ENCODE measurements at regions not wholly inside any gene's neighbourhood (a gene's known extent, or its start where the extent isn't known, plus 50 kb on each side); places are given as distances from the start of the nearest gene placed in this dataset.

DNA sequence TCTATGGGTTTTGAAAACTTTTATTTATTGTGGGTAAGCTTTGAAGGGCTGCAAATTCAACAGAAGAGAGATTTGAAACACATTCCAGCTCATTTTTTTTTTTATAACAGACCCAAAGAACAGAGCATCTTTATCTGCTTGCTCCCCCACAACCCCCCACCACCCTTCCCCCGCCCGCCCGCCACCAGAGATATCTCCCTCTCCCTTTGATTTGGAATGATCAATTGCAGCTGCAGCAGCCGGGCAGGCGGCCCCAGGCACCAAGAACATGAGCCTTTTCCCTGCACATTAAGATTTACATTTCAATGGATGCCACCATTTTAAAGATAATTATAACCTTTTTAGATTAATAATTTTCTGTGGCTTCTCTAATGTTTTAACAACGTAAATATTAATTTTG, 510.9 kb downstream of the ZNF608 start:
- no peak overlapping the region for H3K4me3 Mint-ChIP-seq
- no peaks in the 10 kb centered on the region for H3K4me1 Mint-ChIP-seq (ENCODE audit: low read depth)
- no peaks in the 10 kb centered on the region for H3K36me3 Mint-ChIP-seq (ENCODE audit: low read depth)
- H3K27ac Mint-ChIP-seq, result no peak overlapping the region
- no peaks in the 10 kb centered on the region for H3K27me3 Mint-ChIP-seq
- H3K9me3 Mint-ChIP-seq, result no peaks in the 10 kb centered on the region

DNA sequence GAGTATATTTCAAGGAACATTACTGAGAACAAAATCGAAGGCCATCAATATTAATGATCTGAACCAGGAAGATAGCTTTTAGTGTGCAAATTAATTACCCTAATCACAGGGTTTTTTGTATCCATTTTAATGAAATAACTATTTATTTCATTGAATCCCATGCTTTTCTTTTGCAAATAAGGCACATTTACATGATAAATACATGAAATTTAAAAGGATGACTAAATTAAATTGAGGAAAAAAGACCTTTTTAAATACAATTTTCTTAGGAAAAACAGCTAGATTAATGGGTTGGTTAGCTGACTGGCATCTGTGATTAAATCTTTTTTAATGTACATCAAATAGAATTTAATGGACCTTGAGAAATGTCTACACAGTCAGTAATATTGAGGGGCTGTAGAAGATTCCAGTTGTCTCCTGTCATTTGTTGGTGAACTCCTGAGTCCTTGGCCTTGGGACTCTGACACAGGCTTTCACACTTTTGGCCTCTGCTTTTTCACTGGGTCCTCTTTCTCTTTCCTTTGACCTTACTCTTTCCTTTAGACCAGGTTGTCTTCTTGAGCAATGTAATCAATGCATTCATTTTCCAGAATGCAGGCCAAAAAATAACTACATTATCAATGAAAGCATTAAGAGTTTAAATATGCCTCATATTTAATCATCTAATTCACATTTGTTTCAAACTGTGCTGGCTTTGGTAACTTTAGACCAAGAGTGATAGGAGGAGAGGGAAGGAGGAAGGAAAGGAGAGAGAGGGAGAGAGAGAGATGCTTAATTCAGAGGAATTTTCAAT, 511.5 kb downstream of the ZNF608 start:
- no peak overlapping the region for H3K27ac Mint-ChIP-seq

DNA sequence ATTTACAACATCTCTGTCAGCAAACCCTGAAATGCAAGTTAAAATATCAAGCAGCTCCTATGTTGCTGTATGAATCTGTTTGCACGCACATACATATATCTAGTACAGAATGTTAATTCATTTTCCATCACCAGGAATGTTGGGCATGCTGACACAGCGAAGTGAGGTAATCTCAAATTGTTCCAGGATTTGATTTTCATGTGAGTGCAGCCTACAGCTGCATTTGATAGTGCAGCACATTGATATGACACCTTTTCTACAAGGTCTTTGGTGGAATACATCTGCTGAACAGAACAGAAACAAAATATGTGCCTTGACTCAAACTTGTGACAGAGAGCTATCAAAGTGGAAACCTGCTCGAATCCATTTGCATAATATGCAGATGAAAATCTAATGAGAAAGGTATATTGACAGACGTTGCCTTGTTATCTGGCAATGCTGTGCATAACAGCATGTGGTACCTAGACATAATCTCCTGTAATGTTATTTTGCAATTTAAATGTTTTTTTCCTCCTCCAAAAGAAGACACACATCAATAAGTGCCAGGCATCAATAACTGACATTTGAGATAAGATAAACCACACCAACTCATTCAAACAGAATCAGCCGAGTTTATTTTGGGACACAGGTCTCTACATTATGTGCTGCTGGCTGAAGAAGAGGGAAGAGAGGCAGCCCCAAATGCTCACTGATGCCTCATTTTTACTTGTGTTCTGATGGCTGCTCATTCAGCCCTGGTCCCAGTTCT, 512.2 kb downstream of the ZNF608 start:
- H3K27ac Mint-ChIP-seq, result no peak overlapping the region
- no peaks in the 10 kb centered on the region for H3K9me3 Mint-ChIP-seq

More for the DNA sequence above, 511.5 kb downstream of the ZNF608 start:
- Mint-ChIP-seq H3K4me3 (no peak overlapping the region), H3K4me1 (ENCODE audit: low read depth) (no peaks in the 10 kb centered on the region), H3K27me3 (no peaks in the 10 kb centered on the region), H3K36me3 (ENCODE audit: low read depth) (no peaks in the 10 kb centered on the region), H3K9me3 (no peaks in the 10 kb centered on the region)

DNA sequence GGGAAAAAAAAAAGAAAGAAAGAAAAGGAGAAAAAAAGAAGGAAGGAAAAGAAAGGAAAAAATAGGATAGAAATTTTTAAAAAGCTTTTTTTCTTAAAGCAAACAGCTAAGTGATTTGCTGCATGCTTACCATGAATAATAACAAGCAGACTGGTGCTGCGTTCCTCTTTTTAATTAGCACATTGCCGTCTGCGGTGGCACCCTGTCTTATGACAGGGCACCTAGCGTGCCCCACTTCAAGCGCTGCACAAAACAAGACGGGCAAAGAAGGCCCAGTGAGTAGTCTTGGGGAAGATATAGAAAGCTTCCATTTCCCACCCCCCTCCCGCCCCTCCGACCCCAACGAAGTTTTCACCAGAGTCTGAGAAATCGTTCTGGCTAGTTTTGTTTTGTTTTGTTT, 513.9 kb downstream of the ZNF608 start:
- no peaks in the 10 kb centered on the region for H3K4me1 Mint-ChIP-seq (ENCODE audit: low read depth)
- no peak overlapping the region for H3K4me3 Mint-ChIP-seq
- H3K36me3 Mint-ChIP-seq (ENCODE audit: low read depth), result no peaks in the 10 kb centered on the region
- no peaks in the 10 kb centered on the region for H3K27me3 Mint-ChIP-seq
- H3K9me3 Mint-ChIP-seq, result no peaks in the 10 kb centered on the region
- H3K27ac Mint-ChIP-seq, result no peak overlapping the region

More for the DNA sequence above, 512.2 kb downstream of the ZNF608 start:
- H3K27me3 Mint-ChIP-seq, result no peaks in the 10 kb centered on the region
- no peak overlapping the region for H3K4me3 Mint-ChIP-seq
- H3K4me1 Mint-ChIP-seq (ENCODE audit: low read depth), result no peaks in the 10 kb centered on the region
- H3K36me3 Mint-ChIP-seq (ENCODE audit: low read depth), result no peaks in the 10 kb centered on the region

DNA sequence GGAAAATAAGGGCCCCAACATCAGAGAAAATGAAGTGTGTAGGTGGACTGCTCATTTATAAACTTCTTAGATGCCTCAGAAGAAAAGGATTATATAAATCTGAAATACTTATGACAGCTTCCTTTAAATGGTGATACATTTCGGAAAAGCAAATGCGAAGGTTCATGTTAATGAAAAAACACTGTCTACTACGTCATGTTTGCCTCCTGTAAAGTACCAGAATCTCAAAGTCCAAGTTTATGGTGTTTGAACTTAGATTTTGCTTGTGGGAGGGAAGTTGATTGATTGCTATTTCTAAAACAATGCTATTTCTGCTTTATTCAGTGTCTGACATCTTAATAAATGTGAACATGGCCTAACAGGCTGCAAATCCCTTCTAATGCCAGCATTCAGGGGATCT, 514.6 kb downstream of the ZNF608 start:
- no peak overlapping the region for H3K27ac Mint-ChIP-seq
- H3K36me3 Mint-ChIP-seq (ENCODE audit: low read depth), result no peaks in the 10 kb centered on the region
- no peaks in the 10 kb centered on the region for H3K27me3 Mint-ChIP-seq

DNA sequence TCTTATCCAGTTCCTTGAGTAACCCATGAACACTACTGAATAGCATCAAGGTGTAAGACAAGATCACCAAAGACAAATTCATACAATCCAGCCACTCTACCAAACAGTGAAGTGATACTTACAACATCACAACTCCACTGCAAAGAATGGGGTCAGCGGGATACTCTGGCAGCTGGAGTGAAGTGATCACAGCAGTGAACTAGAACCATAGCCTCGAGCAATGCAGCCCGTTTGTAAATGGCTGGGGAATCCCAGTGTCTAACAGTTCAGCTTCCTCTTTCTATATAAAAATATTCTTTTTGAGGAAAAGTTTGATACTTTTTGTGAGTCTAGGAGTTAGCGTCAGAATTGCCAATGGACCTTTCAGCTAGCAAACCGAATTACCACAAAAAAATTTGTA, 515.2 kb downstream of the ZNF608 start:
- Mint-ChIP-seq H3K27me3 (no peaks in the 10 kb centered on the region), H3K4me3 (no peak overlapping the region), H3K9me3 (no peaks in the 10 kb centered on the region), H3K4me1 (ENCODE audit: low read depth) (no peaks in the 10 kb centered on the region), H3K36me3 (ENCODE audit: low read depth) (no peaks in the 10 kb centered on the region), H3K27ac (no peak overlapping the region)

More for the DNA sequence above, 514.6 kb downstream of the ZNF608 start:
- Mint-ChIP-seq H3K9me3 (no peaks in the 10 kb centered on the region), H3K4me1 (ENCODE audit: low read depth) (no peaks in the 10 kb centered on the region), H3K4me3 (no peak overlapping the region)

DNA sequence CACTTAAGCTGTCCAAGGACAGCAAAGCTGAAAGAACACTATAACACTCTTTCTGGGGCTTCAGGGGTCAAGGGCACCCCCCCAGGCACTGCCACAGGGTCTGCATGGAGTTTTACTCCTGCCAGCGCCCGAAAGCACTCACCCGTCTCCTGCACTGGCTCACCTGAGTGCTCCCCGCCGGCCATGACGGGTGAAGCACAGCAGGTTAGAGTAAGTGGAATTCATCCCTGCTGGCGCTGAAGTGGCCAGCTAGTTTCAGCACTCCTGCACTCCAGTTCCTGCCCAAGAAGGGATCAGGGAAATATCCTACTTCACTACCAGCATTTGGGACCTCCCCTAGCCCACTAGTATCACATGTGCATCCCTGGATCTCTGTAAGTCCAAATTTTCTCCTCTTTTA, 516.0 kb downstream of the ZNF608 start:
- H3K4me1 Mint-ChIP-seq (ENCODE audit: low read depth), result no peaks in the 10 kb centered on the region

DNA sequence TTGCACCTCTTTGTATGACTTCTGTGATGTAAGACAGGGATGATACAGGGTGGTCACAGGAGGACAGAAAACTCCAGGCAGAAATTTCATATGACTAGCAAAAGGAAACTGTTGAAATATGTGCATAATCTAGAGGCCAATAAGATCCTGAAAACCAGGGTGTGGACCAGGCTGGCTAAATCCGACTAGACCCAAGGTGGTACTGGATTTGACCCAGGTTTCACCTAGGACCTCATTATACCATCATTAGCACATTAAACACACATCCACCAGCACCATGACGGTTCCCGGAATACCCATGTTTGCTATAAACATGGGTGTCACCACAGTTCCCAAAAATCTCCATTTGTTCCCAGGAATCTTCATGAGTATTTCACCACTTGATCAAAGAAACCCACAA, 517.1 kb downstream of the ZNF608 start:
- Mint-ChIP-seq H3K4me1 (ENCODE audit: low read depth) (no peaks in the 10 kb centered on the region), H3K27me3 (no peaks in the 10 kb centered on the region), H3K36me3 (ENCODE audit: low read depth) (no peaks in the 10 kb centered on the region), H3K9me3 (no peaks in the 10 kb centered on the region), H3K4me3 (no peak overlapping the region), H3K27ac (no peak overlapping the region)

More for the DNA sequence above, 516.0 kb downstream of the ZNF608 start:
- Mint-ChIP-seq H3K27me3 (no peaks in the 10 kb centered on the region), H3K9me3 (no peaks in the 10 kb centered on the region), H3K4me3 (no peak overlapping the region), H3K36me3 (ENCODE audit: low read depth) (no peaks in the 10 kb centered on the region), H3K27ac (no peak overlapping the region)

DNA sequence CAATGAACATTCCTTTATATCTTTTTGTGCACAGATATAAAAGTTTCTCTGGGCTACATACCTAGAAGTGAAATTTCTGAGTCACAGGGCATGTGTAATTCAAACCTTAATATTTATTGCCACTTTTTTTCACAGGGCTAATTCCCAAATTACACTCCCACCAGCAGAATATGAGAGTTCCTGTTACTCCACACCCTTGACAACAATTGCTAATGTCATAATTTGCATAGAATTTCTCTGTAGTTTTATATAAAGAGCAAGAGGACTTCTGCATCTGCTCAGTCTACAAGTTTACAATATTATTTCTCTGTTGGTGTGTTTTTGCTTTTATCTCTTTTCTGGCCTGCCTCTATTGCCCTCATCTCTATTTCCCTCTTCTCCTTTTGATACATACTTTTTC, 518.5 kb downstream of the ZNF608 start:
- H3K27me3 Mint-ChIP-seq, result no peaks in the 10 kb centered on the region

DNA sequence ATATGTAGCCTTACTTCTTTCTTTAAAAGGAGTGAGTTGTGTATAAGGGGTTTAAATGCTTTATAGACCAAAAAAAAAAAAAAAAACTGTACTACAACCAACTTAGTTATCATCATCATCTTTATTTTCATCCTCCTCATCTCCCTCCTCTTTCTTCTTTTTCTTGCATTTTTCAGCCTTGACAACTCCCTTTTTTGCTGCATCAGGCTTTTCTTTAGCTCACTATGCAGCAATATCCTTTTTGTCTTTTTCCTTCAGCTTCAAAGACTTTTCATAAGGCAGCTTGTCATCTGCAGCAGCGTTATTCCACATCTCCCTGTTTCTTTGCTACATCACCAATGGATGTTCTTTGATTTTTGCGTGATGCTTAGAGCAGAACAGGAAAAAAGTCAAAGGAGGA, 526.0 kb downstream of the ZNF608 start:
- Mint-ChIP-seq H3K27ac (no peak overlapping the region), H3K27me3 (no peaks in the 10 kb centered on the region), H3K9me3 (peaks cover 4% of the 10 kb centered on the region), H3K36me3 (ENCODE audit: low read depth) (no peaks in the 10 kb centered on the region), H3K4me3 (no peak overlapping the region), H3K4me1 (ENCODE audit: low read depth) (no peaks in the 10 kb centered on the region)

More for the DNA sequence above, 518.5 kb downstream of the ZNF608 start:
- Mint-ChIP-seq H3K4me3 (no peak overlapping the region), H3K27ac (no peak overlapping the region), H3K4me1 (ENCODE audit: low read depth) (no peaks in the 10 kb centered on the region), H3K36me3 (ENCODE audit: low read depth) (no peaks in the 10 kb centered on the region), H3K9me3 (no peaks in the 10 kb centered on the region)

DNA sequence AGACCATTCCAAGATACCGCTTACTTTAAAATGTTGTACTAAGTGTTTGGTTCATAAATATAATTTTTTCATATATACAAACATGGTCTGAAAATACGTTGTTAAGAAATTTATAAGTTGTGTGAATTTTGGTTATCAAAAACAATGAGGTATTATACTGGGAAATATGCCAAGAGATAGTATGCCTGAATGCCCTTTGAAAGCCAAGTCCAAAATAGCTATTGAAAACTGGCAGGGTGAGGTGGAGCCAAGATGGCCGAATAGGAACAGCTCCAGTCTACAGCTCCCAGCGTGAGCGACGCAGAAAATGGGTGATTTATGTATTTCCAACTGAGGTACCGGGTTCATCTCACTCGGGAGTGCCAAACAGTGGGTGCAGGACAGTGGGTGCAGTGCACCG, 533.5 kb downstream of the ZNF608 start:
- H3K27ac Mint-ChIP-seq, result no peak overlapping the region

DNA sequence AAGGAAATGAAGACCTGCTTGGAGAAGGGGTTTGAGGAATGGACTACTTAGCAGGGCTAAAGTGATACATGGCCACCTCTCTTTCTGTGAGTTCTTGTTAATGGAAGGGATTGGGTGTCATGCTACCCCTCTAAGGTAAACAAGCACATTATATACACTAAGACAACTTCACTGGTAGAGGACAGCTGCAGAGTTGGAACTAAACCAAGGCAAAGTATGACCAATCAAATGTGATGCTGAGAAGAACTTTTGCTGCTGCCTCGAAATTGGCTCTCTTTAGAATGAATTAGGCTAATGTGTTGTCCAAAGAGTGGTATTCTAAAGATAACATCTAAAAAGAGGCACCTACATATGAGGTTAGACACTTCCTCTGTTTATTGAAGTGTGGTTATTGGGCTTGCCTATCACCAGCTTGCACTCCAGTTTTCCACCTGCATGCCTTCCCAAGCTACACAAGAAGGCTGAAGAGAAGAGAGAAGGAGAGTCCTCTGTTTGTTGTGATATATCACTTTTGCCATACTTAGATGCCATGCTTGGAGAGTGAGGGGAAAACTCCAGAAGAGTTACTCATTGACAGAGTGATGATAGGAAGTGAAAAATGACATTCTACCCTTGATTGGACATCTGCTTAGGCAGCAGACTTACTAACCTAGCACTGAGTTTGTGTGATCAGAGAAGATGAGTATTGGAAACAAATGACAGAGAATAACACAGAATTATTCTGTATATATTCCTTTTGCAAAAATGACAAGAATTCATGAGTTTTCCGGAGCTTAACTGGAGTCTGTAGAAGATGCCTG, 536.1 kb downstream of the ZNF608 start:
- Mint-ChIP-seq H3K9me3 (peaks cover 10% of the 10 kb centered on the region), H3K36me3 (ENCODE audit: low read depth) (no peaks in the 10 kb centered on the region), H3K27ac (no peak overlapping the region), H3K4me1 (ENCODE audit: low read depth) (no peaks in the 10 kb centered on the region), H3K27me3 (no peaks in the 10 kb centered on the region), H3K4me3 (no peak overlapping the region)

More for the DNA sequence above, 533.5 kb downstream of the ZNF608 start:
- Mint-ChIP-seq H3K27me3 (no peaks in the 10 kb centered on the region), H3K9me3 (peaks cover 10% of the 10 kb centered on the region), H3K4me3 (no peak overlapping the region), H3K36me3 (ENCODE audit: low read depth) (no peaks in the 10 kb centered on the region), H3K4me1 (ENCODE audit: low read depth) (no peaks in the 10 kb centered on the region)

DNA sequence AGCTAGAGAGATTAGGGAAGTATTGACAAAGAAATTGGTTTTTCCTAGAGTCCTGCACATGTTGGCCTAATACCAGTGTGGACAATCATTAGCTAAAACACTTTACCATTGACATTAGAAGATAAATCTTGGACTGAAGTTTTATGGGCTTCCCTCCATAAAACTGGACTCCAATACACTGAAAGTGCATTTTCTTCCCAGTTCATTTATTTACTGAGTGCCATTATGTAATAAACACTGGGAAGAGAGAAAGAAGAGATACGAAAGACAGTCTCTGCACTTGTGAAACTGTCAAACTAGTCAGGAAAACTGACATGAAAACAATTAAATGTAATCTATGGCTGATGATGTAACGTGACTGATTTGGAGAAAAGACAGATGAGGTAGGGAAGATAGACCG, 539.3 kb downstream of the ZNF608 start:
- Mint-ChIP-seq H3K27ac (no peak overlapping the region), H3K4me3 (no peak overlapping the region), H3K4me1 (ENCODE audit: low read depth) (no peaks in the 10 kb centered on the region), H3K36me3 (ENCODE audit: low read depth) (no peaks in the 10 kb centered on the region), H3K27me3 (no peaks in the 10 kb centered on the region), H3K9me3 (peaks cover 6% of the 10 kb centered on the region)

DNA sequence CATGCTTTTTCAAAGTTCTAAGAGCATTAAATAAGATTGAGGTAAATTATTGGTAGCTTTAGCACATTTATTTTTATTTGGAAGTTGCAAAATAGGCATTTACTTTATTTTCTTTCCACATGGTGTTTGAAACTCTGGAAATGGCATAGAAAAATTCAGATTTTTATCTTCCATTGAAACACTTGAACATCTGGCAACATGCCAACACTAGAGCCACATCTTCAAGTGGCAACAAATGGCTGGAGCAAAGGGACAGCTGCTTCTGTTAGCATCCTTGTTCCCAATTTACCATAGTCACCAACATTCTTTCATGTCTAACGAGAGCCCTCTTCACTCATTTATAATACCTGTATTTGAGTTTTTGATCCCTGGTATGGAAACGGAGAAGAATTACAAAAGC, 539.9 kb downstream of the ZNF608 start:
- no peaks in the 10 kb centered on the region for H3K27me3 Mint-ChIP-seq
- H3K9me3 Mint-ChIP-seq, result peaks cover 6% of the 10 kb centered on the region
- H3K36me3 Mint-ChIP-seq (ENCODE audit: low read depth), result no peaks in the 10 kb centered on the region
- no peak overlapping the region for H3K27ac Mint-ChIP-seq
- no peaks in the 10 kb centered on the region for H3K4me1 Mint-ChIP-seq (ENCODE audit: low read depth)
- H3K4me3 Mint-ChIP-seq, result no peak overlapping the region

DNA sequence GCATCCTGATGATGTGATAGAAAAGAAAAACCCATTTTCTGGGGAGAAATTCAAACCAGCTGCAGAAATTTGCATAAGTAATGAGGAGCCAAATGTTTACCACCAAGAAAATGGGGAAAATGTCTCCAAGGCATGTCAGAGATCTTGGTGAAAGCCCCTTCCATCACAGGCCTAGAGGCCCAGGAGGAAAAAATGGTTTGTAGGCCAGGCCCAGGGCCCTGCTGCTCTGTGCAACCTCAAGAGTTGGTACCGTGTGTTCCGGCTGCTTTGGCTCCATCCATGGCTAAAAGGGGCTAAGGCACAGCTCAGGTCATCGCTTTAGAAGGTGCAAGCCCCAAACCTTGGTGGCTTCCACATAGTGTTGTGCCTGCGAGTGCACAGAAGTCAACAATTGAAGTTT, 543.1 kb downstream of the ZNF608 start:
- H3K36me3 Mint-ChIP-seq (ENCODE audit: low read depth), result no peaks in the 10 kb centered on the region
- H3K9me3 Mint-ChIP-seq, result peaks cover 6% of the 10 kb centered on the region
- no peaks in the 10 kb centered on the region for H3K4me1 Mint-ChIP-seq (ENCODE audit: low read depth)
- no peak overlapping the region for H3K27ac Mint-ChIP-seq
- no peak overlapping the region for H3K4me3 Mint-ChIP-seq
- no peaks in the 10 kb centered on the region for H3K27me3 Mint-ChIP-seq

All from stimulated activated naive CD8-positive, alpha-beta T cell treated with anti-CD3 and anti-CD28 coated beads, Interleukin-15, Interleukin-2, amounts not matched to agents 100 ng/mL and 50 ng/mL, for 24 hours (primary cell).